ENCODE measurements at regions not wholly inside any gene's neighbourhood (a gene's known extent, or its start where the extent isn't known, plus 50 kb on each side); places are given as distances from the start of the nearest gene placed in this dataset.

DNA sequence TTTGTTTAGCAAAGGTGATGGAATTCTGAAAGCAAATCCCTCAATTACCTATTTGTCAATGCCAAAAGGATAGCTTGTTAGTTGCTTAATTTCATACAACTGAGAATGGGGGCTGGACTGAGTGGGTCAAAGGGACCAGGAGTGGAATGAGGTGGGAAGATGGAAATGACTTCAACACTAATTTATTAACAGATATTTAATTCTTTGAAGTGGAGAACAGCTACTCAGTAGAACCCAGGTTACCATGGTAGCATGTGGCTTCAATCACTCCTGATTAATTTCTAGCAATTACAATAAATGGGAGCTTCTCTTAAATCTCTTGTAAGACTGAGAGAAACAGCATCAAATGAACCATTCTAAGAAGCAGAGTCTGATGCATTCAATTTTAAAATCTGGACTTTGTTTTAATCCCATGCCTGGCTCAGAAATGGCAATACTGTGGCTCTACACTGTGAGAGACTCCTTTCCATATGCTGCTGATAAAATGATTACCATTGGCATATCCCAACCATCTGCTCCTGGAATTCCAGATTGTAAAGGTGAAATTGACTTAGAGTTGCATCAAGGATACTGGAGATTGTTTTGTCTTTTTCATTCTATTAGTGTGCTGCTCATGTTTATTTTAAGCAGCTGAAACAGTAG lies 607.8 kb downstream of the SNAPC1 start:
- H3K4me1 ChIP-seq (ENCODE audit: control insufficient read depth, insufficient read depth, low read length), result no peaks in the 10 kb centered on the region
- H4K91ac ChIP-seq (ENCODE audit: insufficient read depth, low read depth, low read length), result no peak overlapping the region
- no peak overlapping the region for H2AFZ ChIP-seq (replicated peaks; ENCODE audit: low read length, poor library complexity)
- H3K9ac ChIP-seq (ENCODE audit: low read depth, low read length), result no peak overlapping the region
- no peaks in the 10 kb centered on the region for H3K9me1 ChIP-seq (ENCODE audit: insufficient read depth, low read length)
- no peak overlapping the region for H3K56ac ChIP-seq (ENCODE audit: extremely low read depth, insufficient read depth, low read length)
- H2BK20ac ChIP-seq (ENCODE audit: low read depth, low read length), result no peak overlapping the region
- no peak overlapping the region for H2AK9ac ChIP-seq (replicated peaks; ENCODE audit: low read depth, low read length, poor library complexity)
- no peak for ATAC-seq (ENCODE audit: low read depth)
- H2BK5ac ChIP-seq (ENCODE audit: low read depth, low read length, poor library complexity, severe bottlenecking), result no peak overlapping the region
- no peaks in the 10 kb centered on the region for H3K27me3 ChIP-seq (ENCODE audit: control insufficient read depth, insufficient read depth, low read length)
- H3K36me3 ChIP-seq (ENCODE audit: control insufficient read depth, insufficient read depth, low read length), result no peaks in the 10 kb centered on the region
- H3K9me3 ChIP-seq (ENCODE audit: control insufficient read depth, insufficient read depth, low read length), result no peaks in the 10 kb centered on the region
- no peak overlapping the region for H3K14ac ChIP-seq (replicated peaks; ENCODE audit: low read depth, low read length)
- no peak for DNase-seq
- H3K27ac ChIP-seq (ENCODE audit: insufficient read depth, low read length), result no peak overlapping the region
- H4K20me1 ChIP-seq (ENCODE audit: insufficient read depth, low read length), result no peaks in the 10 kb centered on the region
- no TSS peak for BruUV-seq (replicated peaks)
- H4K5ac ChIP-seq (ENCODE audit: low read depth, low read length), result no peak overlapping the region
- no peaks in the 10 kb centered on the region for H3K79me1 ChIP-seq (ENCODE audit: low read depth in 1 of 2, low read length in 2 of 2)
- intact Hi-C loops (cut with micrococcal nuclease) (no loop called here), dilution Hi-C loops (cut with HindIII; ENCODE audit: low sequenced_read_pairs, unreplicated experiment) (no loop called here), in situ Hi-C loops (cut with MboI; ENCODE audit: low sequenced_read_pairs) (no loop called here)
- no peak overlapping the region for H3K4me2 ChIP-seq (ENCODE audit: low read depth, low read length)
- no peak overlapping the region for H4K8ac ChIP-seq (ENCODE audit: low read depth in 2 of 2, low read length in 2 of 2)
- H3K18ac ChIP-seq (ENCODE audit: low read depth, low read length), result no peak overlapping the region
- POLR2A ChIA-PET (ENCODE audit: unreplicated experiment), result no interaction called here
- H3K23ac ChIP-seq (ENCODE audit: low read depth, low read length), result no peak overlapping the region
- no peak overlapping the region for H2AK5ac ChIP-seq (ENCODE audit: low read depth, low read length)
- H2BK15ac ChIP-seq (ENCODE audit: low read depth, low read length), result no peak overlapping the region
- TF ChIP-seq BHLHE40 (IDR thresholded peaks at IDR 0.05; ENCODE audit: low read depth, low read length) (no peak), MAFK (IDR thresholded peaks at IDR 0.05; ENCODE audit: low read depth, low read length) (no peak), CEBPB (IDR thresholded peaks at IDR 0.05; ENCODE audit: low read depth, low read length) (no peak), SMC3 (IDR thresholded peaks at IDR 0.05; ENCODE audit: low read depth, low read length) (no peak), CHD1 (IDR thresholded peaks at IDR 0.05; ENCODE audit: low read depth, low read length) (no peak)
- TF ChIP-seq, protein P1, sequence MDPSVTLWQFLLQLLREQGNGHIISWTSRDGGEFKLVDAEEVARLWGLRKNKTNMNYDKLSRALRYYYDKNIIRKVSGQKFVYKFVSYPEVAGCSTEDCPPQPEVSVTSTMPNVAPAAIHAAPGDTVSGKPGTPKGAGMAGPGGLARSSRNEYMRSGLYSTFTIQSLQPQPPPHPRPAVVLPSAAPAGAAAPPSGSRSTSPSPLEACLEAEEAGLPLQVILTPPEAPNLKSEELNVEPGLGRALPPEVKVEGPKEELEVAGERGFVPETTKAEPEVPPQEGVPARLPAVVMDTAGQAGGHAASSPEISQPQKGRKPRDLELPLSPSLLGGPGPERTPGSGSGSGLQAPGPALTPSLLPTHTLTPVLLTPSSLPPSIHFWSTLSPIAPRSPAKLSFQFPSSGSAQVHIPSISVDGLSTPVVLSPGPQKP (IDR thresholded peaks at IDR 0.05; ENCODE audit: borderline replicate concordance, low read depth, low read length), result no peak
- H3K4ac ChIP-seq (ENCODE audit: low read depth, low read length), result no peak overlapping the region
- CTCF ChIA-PET, result no interaction called here
- no peak overlapping the region for H3K4me3 ChIP-seq (ENCODE audit: insufficient read depth, low read depth, low read length)
- no peak overlapping the region for H2BK120ac ChIP-seq (ENCODE audit: low read depth, low read length)

All from IMR-90 (cell line).